ENCODE measurements at regions not wholly inside any gene's neighbourhood (a gene's known extent, or its start where the extent isn't known, plus 50 kb on each side); places are given as distances from the start of the nearest gene placed in this dataset.
"Not testable (repeated sequence)": the region's sequence is repeated elsewhere in the genome, so short reads cannot be mapped to it uniquely, and the experiment has no call there.

- intact Hi-C loops (cut with DNase I), result no loop called here
- H3K9me3 ChIP-seq, result no peaks in the 10 kb centered on the region
- no peaks in the 10 kb centered on the region for H3K4me1 ChIP-seq
- H3K27ac ChIP-seq, result no peak overlapping the region
- no peaks in the 10 kb centered on the region for H3K36me3 ChIP-seq
- no peak for DNase-seq
- TF ChIP-seq CTCF (IDR thresholded peaks at IDR 0.05) (no peak), POLR2A (IDR thresholded peaks at IDR 0.05) (no peak)
- no peak overlapping the region for H3K4me3 ChIP-seq (replicated peaks in 1 of 3)
- WGBS, 2 donors, result 81 to 82% methylated on average over 6 to 9 of the region's 9 CpGs
- H3K27me3 ChIP-seq, result no peaks in the 10 kb centered on the region
These were observed 273.0 kb upstream of the SFSWAP start for GRCh38 chr12:131437706-131438492.

- H3K27me3 ChIP-seq; intact Hi-C loops (cut with DNase I); H3K9me3 ChIP-seq; H3K36me3 ChIP-seq; H3K4me1 ChIP-seq; H3K4me3 ChIP-seq (replicated peaks in 1 of 3); DNase-seq; H3K27ac ChIP-seq: not testable (repeated sequence)
- 68 to 91% methylated on average over 3 of the region's 3 CpGs for WGBS, 2 donors
These were observed 272.4 kb upstream of the SFSWAP start for GRCh38 chr12:131438493-131438835.

DNA sequence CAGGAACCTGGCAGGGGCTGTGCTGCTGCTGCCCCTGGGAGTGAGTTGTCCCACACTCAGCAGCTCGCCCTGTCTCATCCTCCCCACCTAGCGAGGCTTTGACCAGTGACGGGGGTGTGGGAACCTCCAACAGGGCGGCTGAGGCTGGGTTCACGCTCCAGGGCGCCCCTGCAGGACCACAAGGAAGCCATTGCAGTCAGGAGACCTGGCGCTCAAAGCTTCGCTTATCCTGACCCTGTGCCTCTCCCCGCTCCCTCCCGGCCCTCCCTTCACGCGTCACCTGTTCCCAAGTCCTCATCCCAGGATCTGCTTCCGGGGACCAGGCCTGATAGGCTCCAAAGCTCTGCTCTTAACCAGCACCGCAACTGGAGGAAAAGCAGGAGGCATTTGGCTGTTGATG lies 272.0 kb upstream of the SFSWAP start:
- no peak overlapping the region for H3K4me3 ChIP-seq (replicated peaks in 1 of 3)
- H3K27me3 ChIP-seq, result no peaks in the 10 kb centered on the region
- intact Hi-C loops (cut with DNase I), result no loop called here
- TF ChIP-seq POLR2A (IDR thresholded peaks at IDR 0.05), result no peak
- peak; percentile 51 to 57 for DNase-seq
- no peak overlapping the region for H3K27ac ChIP-seq
- H3K36me3 ChIP-seq, result no peaks in the 10 kb centered on the region
- no peaks in the 10 kb centered on the region for H3K9me3 ChIP-seq
- no peaks in the 10 kb centered on the region for H3K4me1 ChIP-seq
- WGBS, 2 donors, result 57 to 79% methylated on average over 12 to 14 of the region's 14 CpGs

GRCh38 chr12:131439752-131440151 lies 271.1 kb upstream of the SFSWAP start:
- H3K27ac ChIP-seq; DNase-seq; H3K4me1 ChIP-seq; H3K9me3 ChIP-seq; H3K27me3 ChIP-seq; intact Hi-C loops (cut with DNase I); H3K36me3 ChIP-seq; H3K4me3 ChIP-seq (replicated peaks in 1 of 3): not testable (repeated sequence)
- WGBS, 2 donors, result no CpG with 5 or more reads among the region's 8 CpGs

DNA sequence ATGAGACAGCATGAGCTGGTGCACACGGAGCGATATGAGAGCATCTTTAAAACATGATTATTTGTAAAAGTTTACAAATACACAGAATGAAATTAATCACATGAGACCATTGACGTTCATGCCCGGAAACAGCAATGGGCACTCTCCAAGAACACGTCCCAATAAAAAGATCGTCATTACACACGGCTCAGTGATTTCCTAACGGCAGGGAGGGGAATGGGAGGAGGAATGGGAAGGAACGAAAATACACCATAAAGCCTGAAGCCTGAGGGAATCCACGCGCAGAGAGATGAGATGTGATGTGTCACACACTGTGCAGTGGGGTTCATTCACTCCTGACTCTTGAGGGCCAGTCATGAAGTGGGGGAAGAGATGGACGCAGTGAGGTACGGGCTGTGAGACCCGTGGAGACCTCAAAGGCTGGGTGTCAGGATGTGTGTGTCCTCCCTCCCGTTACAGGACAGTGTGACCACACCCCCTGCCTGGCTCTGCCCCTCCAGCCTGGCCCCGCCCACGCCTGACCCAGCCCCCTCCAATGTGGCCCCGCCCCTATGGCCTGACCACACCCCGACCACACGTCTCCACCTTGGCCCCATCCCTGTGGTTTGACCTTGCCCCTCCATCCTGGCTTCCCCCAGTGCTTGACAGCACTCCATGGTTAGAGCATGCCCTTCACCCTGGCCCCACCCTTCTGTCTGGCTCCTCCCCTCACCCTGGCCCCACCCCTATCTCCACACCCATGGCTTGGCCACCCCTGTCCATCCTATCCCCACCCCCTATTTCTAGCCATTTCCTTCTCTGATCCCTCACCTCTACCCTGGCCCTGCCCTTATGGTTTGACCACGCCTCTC lies 270.5 kb upstream of the SFSWAP start:
- H3K9me3 ChIP-seq; H3K27ac ChIP-seq; H3K4me3 ChIP-seq (replicated peaks in 1 of 3); H3K4me1 ChIP-seq; H3K36me3 ChIP-seq; intact Hi-C loops (cut with DNase I); DNase-seq; H3K27me3 ChIP-seq: not testable (repeated sequence)
- WGBS, 2 donors, result 65 to 95% methylated on average over 1 to 3 of the region's 21 CpGs

- Histone ChIP-seq H3K4me1 (no peaks in the 10 kb centered on the region), H3K27me3 (no peaks in the 10 kb centered on the region), H3K27ac (no peak overlapping the region), H3K9me3 (no peaks in the 10 kb centered on the region), H3K36me3 (no peaks in the 10 kb centered on the region), H3K4me3 (replicated peaks in 1 of 3) (no peak overlapping the region)
- TF ChIP-seq CTCF (IDR thresholded peaks at IDR 0.05) (no peak), POLR2A (IDR thresholded peaks at IDR 0.05) (no peak)
- WGBS, 2 donors, result 86 to 91% methylated on average over 5 to 6 of the region's 6 CpGs
- intact Hi-C loops (cut with DNase I), result no loop called here
- no peak for DNase-seq
These were observed 269.9 kb upstream of the SFSWAP start for GRCh38 chr12:131441060-131441396.

DNA sequence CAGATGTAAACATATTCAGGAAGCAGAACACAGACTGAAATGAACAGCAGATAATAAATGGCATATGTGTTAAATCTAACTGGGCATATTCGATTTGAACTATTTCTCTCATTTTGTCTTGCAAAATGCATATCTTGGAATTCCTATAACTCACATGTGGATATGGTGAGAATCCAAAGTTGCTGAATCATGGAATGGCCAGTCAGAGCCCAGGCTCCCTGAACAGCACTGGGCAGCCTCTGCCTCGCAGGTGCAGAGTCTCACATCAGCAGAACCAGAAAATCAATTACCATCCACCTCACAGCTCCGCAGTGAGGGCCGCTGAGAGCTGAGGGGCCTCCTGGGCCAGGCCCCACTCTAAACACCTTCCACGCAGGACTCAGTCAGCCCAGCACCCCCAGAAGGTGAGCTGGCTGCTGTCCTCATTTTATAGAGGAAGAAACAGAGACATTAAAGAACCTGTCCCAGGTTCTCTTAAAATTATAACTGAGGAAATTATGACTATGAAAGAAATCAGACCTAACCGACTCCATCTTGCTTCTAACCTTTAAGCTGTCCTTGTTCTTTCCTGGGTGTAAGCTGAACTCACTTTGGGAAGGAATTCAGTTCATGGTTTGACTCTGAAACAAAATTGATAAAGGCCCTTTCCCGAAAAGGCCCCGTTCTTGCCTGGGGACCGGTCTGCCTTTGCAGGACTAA lies 269.1 kb upstream of the SFSWAP start:
- intact Hi-C loops (cut with DNase I), result no loop called here
- no peak overlapping the region for H3K27ac ChIP-seq
- WGBS, 2 donors, result 75 to 90% methylated on average over 9 of the region's 9 CpGs
- no peak for DNase-seq
- no peaks in the 10 kb centered on the region for H3K36me3 ChIP-seq
- H3K9me3 ChIP-seq, result no peaks in the 10 kb centered on the region
- TF ChIP-seq POLR2A (IDR thresholded peaks at IDR 0.05) (no peak), CTCF (IDR thresholded peaks at IDR 0.05) (no peak)
- no peak overlapping the region for H3K4me3 ChIP-seq (replicated peaks in 1 of 3)
- no peaks in the 10 kb centered on the region for H3K4me1 ChIP-seq
- no peaks in the 10 kb centered on the region for H3K27me3 ChIP-seq
